ENCODE measurements at regions not wholly inside any gene's neighbourhood (a gene's known extent, or its start where the extent isn't known, plus 50 kb on each side); places are given as distances from the start of the nearest gene placed in this dataset.

DNA sequence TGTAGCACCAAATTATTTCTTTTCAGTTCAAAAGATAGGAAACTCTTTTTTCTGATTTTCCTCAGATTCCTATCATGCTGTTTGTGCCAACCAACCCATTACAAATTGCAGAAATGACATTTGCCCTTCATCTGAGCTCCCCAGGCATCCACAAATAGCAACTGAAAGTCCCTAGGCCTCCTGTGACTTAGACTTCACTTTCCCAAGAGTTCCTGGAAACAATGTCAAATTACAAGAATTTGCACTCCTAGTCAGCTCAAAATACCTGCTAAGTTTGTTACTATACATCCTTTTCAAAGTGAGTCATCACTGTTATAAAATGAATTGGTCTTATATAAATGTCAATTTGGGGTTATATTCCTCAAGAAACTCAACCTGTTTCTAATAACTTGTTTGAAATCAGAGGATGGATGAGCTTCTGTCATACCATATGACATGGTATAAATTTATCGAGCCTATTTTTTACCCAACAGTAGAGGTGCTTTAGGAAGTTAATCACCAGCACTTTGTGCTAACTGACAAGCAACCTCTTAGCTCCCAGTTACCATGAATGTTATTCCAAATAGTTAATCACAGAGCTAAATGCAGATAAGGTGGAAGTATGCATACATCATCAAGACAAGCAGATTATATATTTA lies 256.5 kb downstream of the HACE1 start:
- TF ChIP-seq CTCF (IDR thresholded peaks at IDR 0.05; ENCODE audit: extremely low read depth in 1 of 2, insufficient read depth in 1 of 2, low read depth in 1 of 2, low read length in 2 of 2) (no peak), MAX (IDR thresholded peaks at IDR 0.05; ENCODE audit: insufficient read depth, insufficient read length) (no peak), POLR2AphosphoS5 (IDR thresholded peaks at IDR 0.05; ENCODE audit: insufficient read depth, low read depth, low read length) (no peak), POLR2A (IDR thresholded peaks at IDR 0.05; ENCODE audit: low read depth, low read length) (no peak), EZH2 (IDR thresholded peaks at IDR 0.05; ENCODE audit: borderline replicate concordance, low read depth, low read length, severe bottlenecking) (no peak)

Data from endothelial cell of umbilical vein (primary cell).